WTC11 (cell line): ENCODE measurements at regions not wholly inside any gene's neighbourhood (a gene's known extent, or its start where the extent isn't known, plus 50 kb on each side); places are given as distances from the start of the nearest gene placed in this dataset.

Experiments used
- ATAC-seq: fragments of 200-7000 bp; cut with Tn5 transposase; 2 replicates; pipeline ENCODE4 v1.10.0; 2021; ENCODE audit warnings: mild to moderate bottlenecking, moderate library complexity
- CTCF ChIA-PET: fragments of 300-600 bp; sonication (Branson Sonifier 250); formaldehyde crosslinking; loops from one replicate; lab custom pipeline; 2021; ENCODE audit warnings: antibody characterized with exemption; lab: Charles Lee
- POLR2A ChIA-PET: fragments of 350-600 bp; sonication (Branson Sonifier 250); formaldehyde crosslinking; loops from one replicate; lab custom pipeline; 2021; ENCODE audit warnings: antibody characterized with exemption; lab: Charles Lee
- DNase-seq: peaks from one replicate; pipeline ENCODE4 v3.0.0; 2021; ENCODE audit warnings: low spot score
- H3K27ac Mint-ChIP-seq: 2 replicates; pipeline ENCODE4 v1.8.0; 2021; ENCODE audit warnings: mixed read lengths
- H3K27me3 Mint-ChIP-seq: 2 replicates; pipeline ENCODE4 v1.8.0; 2021; ENCODE audit warnings: low read depth, mild to moderate bottlenecking, moderate library complexity, mixed read lengths
- H3K36me3 Mint-ChIP-seq: 2 replicates; pipeline ENCODE4 v1.8.0; 2021; ENCODE audit warnings: mixed read lengths
- H3K4me1 Mint-ChIP-seq: 2 replicates; pipeline ENCODE4 v1.8.0; 2022; ENCODE audit warnings: mixed read lengths
- H3K4me3 Mint-ChIP-seq: 2 replicates; pipeline ENCODE4 v1.8.0; 2021; ENCODE audit warnings: mild to moderate bottlenecking, moderate library complexity, mixed read lengths
- H3K9me3 Mint-ChIP-seq: 2 replicates; pipeline ENCODE4 v1.8.0; 2021; ENCODE audit warnings: mixed read lengths
- ATF1 ChIP-seq: sonication (generic); formaldehyde crosslinking; IDR thresholded peaks from 2 replicates; pipeline ENCODE4 v1.8.1; 2023; ENCODE audit warnings: mild to moderate bottlenecking, moderate library complexity, missing genetic modification reagents
- FOXK1 ChIP-seq: sonication (generic); formaldehyde crosslinking; IDR thresholded peaks from 2 replicates; pipeline ENCODE4 v1.8.0; 2022; ENCODE audit warnings: mild to moderate bottlenecking, moderate library complexity, missing genetic modification reagents
- FOXP1 ChIP-seq: sonication (generic); formaldehyde crosslinking; IDR thresholded peaks from 2 replicates; pipeline ENCODE4 v1.8.0; 2022; ENCODE audit warnings: missing genetic modification reagents, mild to moderate bottlenecking, moderate library complexity, borderline replicate concordance
- JAZF1 ChIP-seq: fragments of 250-450 bp; sonication (Bioruptor Pico); IDR thresholded peaks from 2 replicates; pipeline ENCODE4 v1.9.0; 2021; ENCODE audit warnings: moderate library complexity, mild to moderate bottlenecking, inconsistent platforms
- MXD4 ChIP-seq: fragments of 250-450 bp; sonication (Bioruptor Pico); IDR thresholded peaks from 2 replicates; pipeline ENCODE4 v1.8.0; 2021; ENCODE audit warnings: mild to moderate bottlenecking, moderate library complexity, borderline replicate concordance
- NFATC4 ChIP-seq: fragments of 250-450 bp; sonication (Bioruptor Pico); IDR thresholded peaks from 2 replicates; pipeline ENCODE4 v1.9.0; 2021; ENCODE audit warnings: mild to moderate bottlenecking
- NR1H2 ChIP-seq: sonication (generic); formaldehyde crosslinking; IDR thresholded peaks from 2 replicates; pipeline ENCODE4 v1.9.0; 2021; ENCODE audit warnings: mild to moderate bottlenecking, moderate library complexity, missing genetic modification reagents
- NR2C2 ChIP-seq: sonication (generic); formaldehyde crosslinking; IDR thresholded peaks from 2 replicates; pipeline ENCODE4 v1.8.0; 2022; ENCODE audit warnings: mild to moderate bottlenecking, missing genetic modification reagents
- TCF7 ChIP-seq: sonication (generic); formaldehyde crosslinking; IDR thresholded peaks from 2 replicates; pipeline ENCODE4 v1.8.0; 2022; ENCODE audit warnings: mild to moderate bottlenecking, low read depth, missing genetic modification reagents, moderate library complexity
- ZBTB21 ChIP-seq: sonication (generic); formaldehyde crosslinking; IDR thresholded peaks from 2 replicates; pipeline ENCODE4 v1.8.1; 2023; ENCODE audit warnings: mild to moderate bottlenecking, missing genetic modification reagents, borderline replicate concordance
- ZNF219 ChIP-seq: sonication (generic); formaldehyde crosslinking; IDR thresholded peaks from 2 replicates; pipeline ENCODE4 v1.8.0; 2023; ENCODE audit warnings: missing genetic modification reagents, mild to moderate bottlenecking, borderline replicate concordance
- ZNF671 ChIP-seq: fragments of 250-450 bp; sonication (Bioruptor Pico); IDR thresholded peaks from 2 replicates; pipeline ENCODE4 v1.8.0; 2021; ENCODE audit warnings: mild to moderate bottlenecking
- TF ChIP-seq, protein P1 (sequence below): fragments of 200-600 bp; IDR thresholded peaks from 2 replicates; pipeline ENCODE4 v1.8.0; 2022; ENCODE audit warnings: antibody characterized with exemption
- TF ChIP-seq, protein P2 (sequence below): fragments of 250-450 bp; sonication (Bioruptor Pico); IDR thresholded peaks from 2 replicates; pipeline ENCODE4 v1.9.0; 2021; ENCODE audit warnings: moderate library complexity, mild to moderate bottlenecking, inconsistent platforms, borderline replicate concordance
- TF ChIP-seq, protein P3 (sequence below): fragments of 250-450 bp; sonication (Bioruptor Pico); IDR thresholded peaks from 2 replicates; pipeline ENCODE4 v1.9.0; 2021; ENCODE audit warnings: mild to moderate bottlenecking
- TF ChIP-seq, protein P4 (sequence below): sonication (generic); formaldehyde crosslinking; IDR thresholded peaks from 2 replicates; pipeline ENCODE4 v1.8.0; 2022; ENCODE audit warnings: mild to moderate bottlenecking, missing genetic modification reagents
- TF ChIP-seq, protein P5 (sequence below): sonication (generic); formaldehyde crosslinking; IDR thresholded peaks from 2 replicates; pipeline ENCODE4 v1.8.1; 2023; ENCODE audit warnings: mild to moderate bottlenecking, missing genetic modification reagents, moderate library complexity
- TF ChIP-seq, protein P6 (sequence below): fragments of 250-450 bp; sonication (Bioruptor Pico); IDR thresholded peaks from 2 replicates; pipeline ENCODE4 v1.9.0; 2021; ENCODE audit warnings: mild to moderate bottlenecking
- TF ChIP-seq, protein P7 (sequence below): sonication (generic); formaldehyde crosslinking; IDR thresholded peaks from 2 replicates; pipeline ENCODE4 v1.8.1; 2022; ENCODE audit warnings: low read depth, mild to moderate bottlenecking, moderate library complexity, missing genetic modification reagents, borderline replicate concordance

DNA sequence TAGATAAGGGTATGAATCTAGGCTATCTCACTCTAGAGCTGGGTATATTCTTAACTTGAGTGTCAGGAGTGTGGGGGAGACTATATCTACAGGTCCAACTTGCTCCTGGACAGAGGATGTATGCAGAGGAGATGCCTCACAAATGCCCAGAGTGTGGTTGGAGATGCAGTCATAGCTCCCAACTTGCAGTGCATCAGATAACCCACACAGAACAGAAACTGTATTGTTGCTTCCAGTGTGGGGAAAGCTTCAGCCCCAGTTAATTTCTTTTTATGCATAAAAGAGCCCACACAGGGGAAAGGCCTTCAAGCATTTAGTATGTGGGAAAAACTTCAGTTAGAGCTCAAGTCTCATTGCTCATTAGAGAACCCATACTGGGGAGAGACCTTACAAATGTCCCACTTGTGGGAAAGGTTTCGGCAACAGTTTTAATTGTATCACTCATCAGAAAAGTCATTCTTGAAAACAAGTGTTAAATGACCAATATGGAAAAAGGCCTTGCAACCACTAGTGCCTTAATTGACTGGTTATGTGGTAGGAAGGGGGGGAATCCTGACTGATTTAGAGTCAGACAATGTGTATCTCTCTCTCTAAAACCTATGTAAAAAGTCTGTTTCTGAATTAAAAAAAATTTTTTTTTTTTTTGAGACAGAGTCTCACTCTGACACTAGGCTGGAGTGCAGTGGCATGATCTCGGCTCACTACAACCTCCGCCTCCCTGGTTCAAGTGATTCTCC lies 67.9 kb downstream of the EBNA1BP2 start (continued):
- TF ChIP-seq ZNF671 (CRISPR knock-in tag) = no peak
- TF ChIP-seq, protein P1, sequence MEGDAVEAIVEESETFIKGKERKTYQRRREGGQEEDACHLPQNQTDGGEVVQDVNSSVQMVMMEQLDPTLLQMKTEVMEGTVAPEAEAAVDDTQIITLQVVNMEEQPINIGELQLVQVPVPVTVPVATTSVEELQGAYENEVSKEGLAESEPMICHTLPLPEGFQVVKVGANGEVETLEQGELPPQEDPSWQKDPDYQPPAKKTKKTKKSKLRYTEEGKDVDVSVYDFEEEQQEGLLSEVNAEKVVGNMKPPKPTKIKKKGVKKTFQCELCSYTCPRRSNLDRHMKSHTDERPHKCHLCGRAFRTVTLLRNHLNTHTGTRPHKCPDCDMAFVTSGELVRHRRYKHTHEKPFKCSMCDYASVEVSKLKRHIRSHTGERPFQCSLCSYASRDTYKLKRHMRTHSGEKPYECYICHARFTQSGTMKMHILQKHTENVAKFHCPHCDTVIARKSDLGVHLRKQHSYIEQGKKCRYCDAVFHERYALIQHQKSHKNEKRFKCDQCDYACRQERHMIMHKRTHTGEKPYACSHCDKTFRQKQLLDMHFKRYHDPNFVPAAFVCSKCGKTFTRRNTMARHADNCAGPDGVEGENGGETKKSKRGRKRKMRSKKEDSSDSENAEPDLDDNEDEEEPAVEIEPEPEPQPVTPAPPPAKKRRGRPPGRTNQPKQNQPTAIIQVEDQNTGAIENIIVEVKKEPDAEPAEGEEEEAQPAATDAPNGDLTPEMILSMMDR = no peak
- no peak for TF ChIP-seq MXD4 (CRISPR knock-in tag)

DNA sequence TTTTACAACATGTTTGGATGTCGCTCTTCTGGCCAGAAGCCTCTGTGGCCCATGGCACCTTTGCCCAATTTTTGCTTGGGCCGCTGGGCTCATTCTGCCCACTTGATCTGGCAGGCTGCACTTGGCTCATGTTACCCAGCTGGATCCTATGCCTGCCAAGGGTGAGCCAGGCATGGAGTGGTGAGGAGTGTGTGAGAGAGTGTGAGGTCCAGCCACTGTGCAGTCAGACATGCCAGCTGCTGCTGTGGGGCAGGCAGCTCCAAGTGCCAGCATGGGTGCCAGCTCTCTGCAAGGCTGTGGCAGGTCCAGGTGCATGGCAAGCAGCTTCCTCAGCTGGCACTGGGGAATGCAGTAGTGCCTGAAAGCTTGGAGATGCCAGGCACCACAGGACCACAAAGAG lies 71.0 kb downstream of the EBNA1BP2 start:
- no peak overlapping the region; the same call in 1 of the 2 replicates for H3K27ac Mint-ChIP-seq
- H3K4me1 Mint-ChIP-seq = peaks cover 20% of the 10 kb centered on the region
- ATAC-seq (no peak), DNase-seq (no peak)
- TF ChIP-seq ZNF219 (CRISPR knock-in tag) (no peak), TCF7 (CRISPR knock-in tag) (no peak), ZBTB21 (CRISPR knock-in tag) (no peak), FOXP1 (CRISPR knock-in tag) (no peak), JAZF1 (no peak), NR2C2 (CRISPR knock-in tag) (no peak), NR1H2 (CRISPR knock-in tag) (no peak), ATF1 (CRISPR knock-in tag) (no peak), NFATC4 (no peak), FOXK1 (CRISPR knock-in tag) (no peak)
- TF ChIP-seq, protein P2, sequence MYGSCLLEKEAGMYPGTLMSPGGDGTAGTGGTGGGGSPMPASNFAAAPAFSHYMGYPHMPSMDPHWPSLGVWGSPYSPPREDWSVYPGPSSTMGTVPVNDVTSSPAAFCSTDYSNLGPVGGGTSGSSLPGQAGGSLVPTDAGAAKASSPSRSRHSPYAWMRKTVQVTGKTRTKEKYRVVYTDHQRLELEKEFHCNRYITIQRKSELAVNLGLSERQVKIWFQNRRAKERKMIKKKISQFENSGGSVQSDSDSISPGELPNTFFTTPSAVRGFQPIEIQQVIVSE (CRISPR knock-in tag) = no peak
- TF ChIP-seq, protein P3, sequence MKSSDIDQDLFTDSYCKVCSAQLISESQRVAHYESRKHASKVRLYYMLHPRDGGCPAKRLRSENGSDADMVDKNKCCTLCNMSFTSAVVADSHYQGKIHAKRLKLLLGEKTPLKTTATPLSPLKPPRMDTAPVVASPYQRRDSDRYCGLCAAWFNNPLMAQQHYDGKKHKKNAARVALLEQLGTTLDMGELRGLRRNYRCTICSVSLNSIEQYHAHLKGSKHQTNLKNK (CRISPR knock-in tag) = no peak
- TF ChIP-seq, protein P4, sequence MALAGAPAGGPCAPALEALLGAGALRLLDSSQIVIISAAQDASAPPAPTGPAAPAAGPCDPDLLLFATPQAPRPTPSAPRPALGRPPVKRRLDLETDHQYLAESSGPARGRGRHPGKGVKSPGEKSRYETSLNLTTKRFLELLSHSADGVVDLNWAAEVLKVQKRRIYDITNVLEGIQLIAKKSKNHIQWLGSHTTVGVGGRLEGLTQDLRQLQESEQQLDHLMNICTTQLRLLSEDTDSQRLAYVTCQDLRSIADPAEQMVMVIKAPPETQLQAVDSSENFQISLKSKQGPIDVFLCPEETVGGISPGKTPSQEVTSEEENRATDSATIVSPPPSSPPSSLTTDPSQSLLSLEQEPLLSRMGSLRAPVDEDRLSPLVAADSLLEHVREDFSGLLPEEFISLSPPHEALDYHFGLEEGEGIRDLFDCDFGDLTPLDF (CRISPR knock-in tag) = no peak
- TF ChIP-seq, protein P5, sequence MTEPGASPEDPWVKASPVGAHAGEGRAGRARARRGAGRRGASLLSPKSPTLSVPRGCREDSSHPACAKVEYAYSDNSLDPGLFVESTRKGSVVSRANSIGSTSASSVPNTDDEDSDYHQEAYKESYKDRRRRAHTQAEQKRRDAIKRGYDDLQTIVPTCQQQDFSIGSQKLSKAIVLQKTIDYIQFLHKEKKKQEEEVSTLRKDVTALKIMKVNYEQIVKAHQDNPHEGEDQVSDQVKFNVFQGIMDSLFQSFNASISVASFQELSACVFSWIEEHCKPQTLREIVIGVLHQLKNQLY (CRISPR knock-in tag) = no peak
- TF ChIP-seq, protein P6, sequence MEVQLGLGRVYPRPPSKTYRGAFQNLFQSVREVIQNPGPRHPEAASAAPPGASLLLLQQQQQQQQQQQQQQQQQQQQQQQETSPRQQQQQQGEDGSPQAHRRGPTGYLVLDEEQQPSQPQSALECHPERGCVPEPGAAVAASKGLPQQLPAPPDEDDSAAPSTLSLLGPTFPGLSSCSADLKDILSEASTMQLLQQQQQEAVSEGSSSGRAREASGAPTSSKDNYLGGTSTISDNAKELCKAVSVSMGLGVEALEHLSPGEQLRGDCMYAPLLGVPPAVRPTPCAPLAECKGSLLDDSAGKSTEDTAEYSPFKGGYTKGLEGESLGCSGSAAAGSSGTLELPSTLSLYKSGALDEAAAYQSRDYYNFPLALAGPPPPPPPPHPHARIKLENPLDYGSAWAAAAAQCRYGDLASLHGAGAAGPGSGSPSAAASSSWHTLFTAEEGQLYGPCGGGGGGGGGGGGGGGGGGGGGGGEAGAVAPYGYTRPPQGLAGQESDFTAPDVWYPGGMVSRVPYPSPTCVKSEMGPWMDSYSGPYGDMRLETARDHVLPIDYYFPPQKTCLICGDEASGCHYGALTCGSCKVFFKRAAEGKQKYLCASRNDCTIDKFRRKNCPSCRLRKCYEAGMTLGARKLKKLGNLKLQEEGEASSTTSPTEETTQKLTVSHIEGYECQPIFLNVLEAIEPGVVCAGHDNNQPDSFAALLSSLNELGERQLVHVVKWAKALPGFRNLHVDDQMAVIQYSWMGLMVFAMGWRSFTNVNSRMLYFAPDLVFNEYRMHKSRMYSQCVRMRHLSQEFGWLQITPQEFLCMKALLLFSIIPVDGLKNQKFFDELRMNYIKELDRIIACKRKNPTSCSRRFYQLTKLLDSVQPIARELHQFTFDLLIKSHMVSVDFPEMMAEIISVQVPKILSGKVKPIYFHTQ (CRISPR knock-in tag) = no peak
- TF ChIP-seq, protein P7, sequence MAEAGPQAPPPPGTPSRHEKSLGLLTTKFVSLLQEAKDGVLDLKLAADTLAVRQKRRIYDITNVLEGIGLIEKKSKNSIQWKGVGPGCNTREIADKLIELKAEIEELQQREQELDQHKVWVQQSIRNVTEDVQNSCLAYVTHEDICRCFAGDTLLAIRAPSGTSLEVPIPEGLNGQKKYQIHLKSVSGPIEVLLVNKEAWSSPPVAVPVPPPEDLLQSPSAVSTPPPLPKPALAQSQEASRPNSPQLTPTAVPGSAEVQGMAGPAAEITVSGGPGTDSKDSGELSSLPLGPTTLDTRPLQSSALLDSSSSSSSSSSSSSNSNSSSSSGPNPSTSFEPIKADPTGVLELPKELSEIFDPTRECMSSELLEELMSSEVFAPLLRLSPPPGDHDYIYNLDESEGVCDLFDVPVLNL = no peak
- ChIA-PET POLR2A (interaction anchor here (0.8 kb wide), 1 partner anchor 10 kb away, joined by 3 read pairs; no protein-coding TSS in a partner anchor), CTCF (interaction anchor here (0.7 to 1.6 kb wide), 6 partner anchors 10 to 334 kb away, joined by 3 to 4 read pairs (median 3); partner anchors contain the start of genes C1orf50 and P3H1)
- H3K9me3 Mint-ChIP-seq = peaks cover 30% of the 10 kb centered on the region
- H3K27me3 Mint-ChIP-seq = no peaks in the 10 kb centered on the region
- H3K4me3 Mint-ChIP-seq = no peak overlapping the region
- peaks cover 23% of the 10 kb centered on the region for H3K36me3 Mint-ChIP-seq
